ENCODE measurements at regions not wholly inside any gene's neighbourhood (a gene's known extent, or its start where the extent isn't known, plus 50 kb on each side); places are given as distances from the start of the nearest gene placed in this dataset.
A peak's percentile ranks its signal among the peaks of the same experiment; 100 is the strongest.

DNA sequence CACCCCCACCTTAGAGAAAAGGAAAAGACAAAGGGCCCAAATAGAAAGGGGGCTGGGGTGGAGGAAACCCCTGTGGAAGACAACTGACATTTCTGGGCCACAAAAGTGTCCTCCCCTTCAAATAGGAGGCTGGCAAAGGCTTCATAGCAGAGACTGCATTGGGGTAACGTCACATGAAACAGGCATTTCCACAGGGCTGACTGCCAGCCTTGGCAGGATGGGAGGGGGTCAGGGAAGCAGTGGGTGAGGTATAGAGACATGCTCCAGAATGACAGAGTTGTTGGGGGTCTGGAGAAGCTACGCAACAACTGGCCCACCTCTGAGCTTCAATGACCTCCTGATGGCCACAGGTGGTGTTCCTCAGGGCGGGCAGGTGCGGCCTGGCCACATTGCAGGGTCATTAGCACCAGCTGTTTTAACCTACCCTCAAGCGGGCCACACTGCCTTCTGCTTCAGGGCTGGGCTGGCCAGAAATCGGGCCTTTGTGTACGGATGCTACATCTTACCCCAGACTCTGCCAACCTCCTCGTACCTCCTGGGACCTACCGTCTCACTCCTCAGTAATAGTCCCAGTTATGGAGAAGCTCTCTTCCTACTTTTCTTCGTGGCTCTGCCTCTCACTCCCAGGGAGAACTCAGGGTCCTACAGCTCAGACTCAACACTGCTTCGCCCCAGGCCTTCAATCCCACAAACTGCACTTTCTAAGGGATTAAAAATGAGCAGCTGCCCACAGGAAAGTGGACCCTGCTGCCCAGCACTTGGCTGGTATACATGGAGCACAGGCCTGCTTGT is 160.0 kb upstream of the NCAM1 start:
- TF ChIP-seq, protein P1, sequence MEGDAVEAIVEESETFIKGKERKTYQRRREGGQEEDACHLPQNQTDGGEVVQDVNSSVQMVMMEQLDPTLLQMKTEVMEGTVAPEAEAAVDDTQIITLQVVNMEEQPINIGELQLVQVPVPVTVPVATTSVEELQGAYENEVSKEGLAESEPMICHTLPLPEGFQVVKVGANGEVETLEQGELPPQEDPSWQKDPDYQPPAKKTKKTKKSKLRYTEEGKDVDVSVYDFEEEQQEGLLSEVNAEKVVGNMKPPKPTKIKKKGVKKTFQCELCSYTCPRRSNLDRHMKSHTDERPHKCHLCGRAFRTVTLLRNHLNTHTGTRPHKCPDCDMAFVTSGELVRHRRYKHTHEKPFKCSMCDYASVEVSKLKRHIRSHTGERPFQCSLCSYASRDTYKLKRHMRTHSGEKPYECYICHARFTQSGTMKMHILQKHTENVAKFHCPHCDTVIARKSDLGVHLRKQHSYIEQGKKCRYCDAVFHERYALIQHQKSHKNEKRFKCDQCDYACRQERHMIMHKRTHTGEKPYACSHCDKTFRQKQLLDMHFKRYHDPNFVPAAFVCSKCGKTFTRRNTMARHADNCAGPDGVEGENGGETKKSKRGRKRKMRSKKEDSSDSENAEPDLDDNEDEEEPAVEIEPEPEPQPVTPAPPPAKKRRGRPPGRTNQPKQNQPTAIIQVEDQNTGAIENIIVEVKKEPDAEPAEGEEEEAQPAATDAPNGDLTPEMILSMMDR (IDR thresholded peaks at IDR 0.05; ENCODE audit: insufficient read depth, low read length, severe bottlenecking): no peak
- Histone ChIP-seq H3K27me3 (ENCODE audit: control insufficient read depth, insufficient read depth, low read length) (no peaks in the 10 kb centered on the region), H3K36me3 (ENCODE audit: control insufficient read depth, insufficient read depth, low read length) (no peaks in the 10 kb centered on the region), H3K4me3 (ENCODE audit: low read depth, low read length) (no peak overlapping the region)
- DNase-seq (ENCODE audit: low read depth) (no peak), FAIRE-seq (no peak)

DNA sequence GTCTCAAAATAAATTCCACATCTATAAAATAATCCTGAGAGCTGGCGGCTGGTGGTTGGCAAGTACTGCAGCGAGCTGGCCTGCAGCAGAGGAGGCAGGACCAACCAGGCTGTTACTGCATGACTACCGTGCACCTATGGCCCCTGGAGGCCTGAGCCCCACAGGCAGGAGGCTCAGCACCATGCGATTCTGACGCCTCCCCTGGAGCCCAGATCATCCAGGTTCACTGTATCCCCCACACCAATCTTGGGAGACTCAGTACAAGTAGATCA is 159.5 kb upstream of the NCAM1 start:
- TF ChIP-seq, protein P1 (IDR thresholded peaks at IDR 0.05; ENCODE audit: insufficient read depth, low read length, severe bottlenecking): no peak
- Histone ChIP-seq H3K27me3 (ENCODE audit: control insufficient read depth, insufficient read depth, low read length) (no peaks in the 10 kb centered on the region), H3K36me3 (ENCODE audit: control insufficient read depth, insufficient read depth, low read length) (no peaks in the 10 kb centered on the region), H3K4me3 (ENCODE audit: low read depth, low read length) (no peak overlapping the region)
- DNase-seq (ENCODE audit: low read depth): no peak
- FAIRE-seq: no peak

DNA sequence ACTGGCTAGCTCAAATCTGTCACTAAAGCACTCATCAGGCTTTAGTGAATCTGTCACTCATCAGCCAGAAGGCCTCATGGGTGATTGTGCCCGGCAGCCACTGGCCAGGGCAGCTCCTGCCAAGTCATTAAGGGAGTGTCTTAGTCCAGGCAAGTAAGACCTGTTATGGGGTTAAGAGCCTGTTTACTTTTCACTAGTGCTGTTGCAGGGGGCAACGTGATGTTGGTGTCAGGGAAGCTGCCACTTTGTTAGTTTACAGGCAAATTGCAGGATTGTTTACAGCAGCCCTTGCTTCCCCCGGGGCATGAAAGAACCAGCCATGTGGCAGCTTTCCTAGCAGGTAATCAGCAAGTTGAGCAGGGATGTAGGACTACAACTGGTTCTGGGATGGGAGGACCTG is 155.6 kb upstream of the NCAM1 start:
- Histone ChIP-seq H3K36me3 (ENCODE audit: control insufficient read depth, insufficient read depth, low read length) (no peaks in the 10 kb centered on the region), H3K4me3 (ENCODE audit: low read depth, low read length) (no peak overlapping the region), H3K27me3 (ENCODE audit: control insufficient read depth, insufficient read depth, low read length) (no peaks in the 10 kb centered on the region)
- DNase-seq (ENCODE audit: low read depth): peak; percentile 5
- no peak for FAIRE-seq
- TF ChIP-seq, protein P1 (IDR thresholded peaks at IDR 0.05; ENCODE audit: insufficient read depth, low read length, severe bottlenecking): no peak

DNA sequence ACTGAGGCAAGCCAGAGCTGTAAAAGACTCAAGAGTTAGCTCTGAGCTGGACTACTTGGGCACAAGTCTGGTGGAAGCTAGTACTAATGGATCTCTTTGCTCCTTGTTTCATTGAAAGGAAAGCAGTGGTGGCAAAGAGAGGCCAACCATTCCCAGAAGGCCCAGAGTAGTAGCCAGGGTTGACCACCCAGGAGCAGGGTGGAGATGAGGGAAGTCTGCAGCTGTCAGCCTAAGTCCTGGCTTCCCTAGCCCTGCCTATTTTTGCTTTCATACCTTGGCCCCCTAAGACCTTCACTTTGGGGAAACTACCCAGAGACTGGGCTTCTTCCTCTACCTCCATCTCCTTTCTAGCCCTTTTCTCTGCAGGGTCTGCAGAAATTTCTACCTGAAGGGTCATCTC is 155.0 kb upstream of the NCAM1 start:
- no peak overlapping the region for H3K4me3 ChIP-seq (ENCODE audit: low read depth, low read length)
- no peak for DNase-seq (ENCODE audit: low read depth)
- TF ChIP-seq, protein P1 (IDR thresholded peaks at IDR 0.05; ENCODE audit: insufficient read depth, low read length, severe bottlenecking): no peak
- no peaks in the 10 kb centered on the region for H3K27me3 ChIP-seq (ENCODE audit: control insufficient read depth, insufficient read depth, low read length)
- FAIRE-seq: no peak
- no peaks in the 10 kb centered on the region for H3K36me3 ChIP-seq (ENCODE audit: control insufficient read depth, insufficient read depth, low read length)

DNA sequence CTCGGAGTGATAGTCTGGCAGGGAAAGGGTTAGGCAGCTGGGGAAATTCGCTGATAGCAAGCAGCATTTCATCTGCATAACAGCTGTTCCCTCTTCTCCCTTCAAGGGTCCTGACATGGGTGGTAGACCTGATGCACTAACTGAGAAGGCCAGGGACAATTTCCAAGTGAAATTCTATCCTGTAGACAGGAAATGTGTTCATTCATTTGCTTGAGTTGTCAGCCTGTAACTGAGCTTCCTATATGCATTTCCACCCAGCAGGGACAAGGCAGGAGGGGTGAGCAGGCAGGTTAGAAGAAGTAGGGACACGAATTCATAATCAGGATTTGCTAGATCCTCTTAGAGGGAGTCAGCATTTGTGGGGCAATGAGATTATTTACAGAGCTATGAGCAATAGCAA is 154.3 kb upstream of the NCAM1 start:
- H3K4me3 ChIP-seq (ENCODE audit: low read depth, low read length): no peak overlapping the region
- DNase-seq (ENCODE audit: low read depth) (peak; percentile 17), FAIRE-seq (no peak)
- H3K36me3 ChIP-seq (ENCODE audit: control insufficient read depth, insufficient read depth, low read length): no peaks in the 10 kb centered on the region
- TF ChIP-seq, protein P1 (IDR thresholded peaks at IDR 0.05; ENCODE audit: insufficient read depth, low read length, severe bottlenecking): no peak
- no peaks in the 10 kb centered on the region for H3K27me3 ChIP-seq (ENCODE audit: control insufficient read depth, insufficient read depth, low read length)

DNA sequence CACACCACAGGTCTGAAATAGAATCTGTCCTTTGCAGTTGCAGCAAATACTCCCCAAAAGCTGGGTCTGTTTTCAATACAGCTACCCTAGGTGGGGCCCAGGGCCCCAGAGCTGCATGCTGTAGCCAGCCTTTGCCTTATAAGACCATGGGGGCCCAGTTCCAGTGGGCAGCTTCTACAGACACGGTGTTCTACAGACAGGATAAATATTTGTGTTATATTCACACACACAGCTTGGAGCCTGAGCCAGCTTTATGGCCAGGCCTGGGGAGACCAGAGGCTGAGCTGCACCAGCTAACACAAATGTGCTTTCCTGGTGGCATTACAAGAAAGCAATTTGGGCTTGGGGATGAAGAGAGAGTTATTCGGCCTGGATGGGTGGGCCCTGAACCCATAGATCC is 151.8 kb upstream of the NCAM1 start:
- Histone ChIP-seq H3K36me3 (ENCODE audit: control insufficient read depth, insufficient read depth, low read length) (no peaks in the 10 kb centered on the region), H3K27me3 (ENCODE audit: control insufficient read depth, insufficient read depth, low read length) (no peaks in the 10 kb centered on the region), H3K4me3 (ENCODE audit: low read depth, low read length) (no peak overlapping the region)
- TF ChIP-seq, protein P1 (IDR thresholded peaks at IDR 0.05; ENCODE audit: insufficient read depth, low read length, severe bottlenecking): no peak
- DNase-seq (ENCODE audit: low read depth): no peak
- no peak for FAIRE-seq

Data from bronchial epithelial cell (primary cell).